Left ventricle myocardium superior (tissue), 1 donor: ENCODE measurements at regions not wholly inside any gene's neighbourhood (a gene's known extent, or its start where the extent isn't known, plus 50 kb on each side); places are given as distances from the start of the nearest gene placed in this dataset.
"Not testable (repeated sequence)": the region's sequence is repeated elsewhere in the genome, so short reads cannot be mapped to it uniquely, and the experiment has no call there.

Source experiments
- ATAC-seq: fragments of 200-7000 bp; cut with Tn5 transposase; one replicate; pipeline ENCODE4 v1.9.1; 2020; ENCODE audit warnings: mild to moderate bottlenecking, moderate library complexity
- DNase-seq: peaks from one replicate; pipeline ENCODE4 v3.0.0-alpha.2; 2020
- intact Hi-C: fragments of 100-400 bp; cut with micrococcal nuclease; formaldehyde crosslinking; loops from one replicate; pipeline ENCODE4 v1.11.0; 2022
- donor health status: DM: no; HTN: yes; CAD: no; lungs with severe emphysema.

GRCh38 chrX:25442499-25442898 is 426.7 kb upstream of the ARX start:
- no peak for ATAC-seq
- intact Hi-C loops: no loop called here

GRCh38 chrX:25433307-25433706 is 417.5 kb upstream of the ARX start:
- DNase-seq (no peak), ATAC-seq (no peak)
- intact Hi-C loops: no loop called here

More at GRCh38 chrX:25442499-25442898, 426.7 kb upstream of the ARX start:
- DNase-seq: no peak

GRCh38 chrX:25432396-25432795 is 416.6 kb upstream of the ARX start:
- ATAC-seq (no peak), DNase-seq (no peak)
- intact Hi-C loops: no loop called here

- ATAC-seq (no peak), DNase-seq (no peak)
- intact Hi-C loops: no loop called here
These were observed 412.2 kb upstream of the ARX start for GRCh38 chrX:25427873-25428555.

- ATAC-seq, DNase-seq, intact Hi-C loops: not testable (repeated sequence)
These were observed 388.4 kb upstream of the ARX start for GRCh38 chrX:25404163-25404562.

- ATAC-seq: no peak
- no peak for DNase-seq
These were observed 373.5 kb upstream of the ARX start for GRCh38 chrX:25389266-25389665.

GRCh38 chrX:25383196-25383595 is 367.4 kb upstream of the ARX start:
- intact Hi-C loops: no loop called here
- DNase-seq (no peak), ATAC-seq (no peak)

More at GRCh38 chrX:25389266-25389665, 373.5 kb upstream of the ARX start:
- intact Hi-C loops: no loop called here

- ATAC-seq: no peak
- no peak for DNase-seq
- intact Hi-C loops: no loop called here
These were observed 340.7 kb upstream of the ARX start for GRCh38 chrX:25356456-25356855.

GRCh38 chrX:25344161-25344936 is 328.6 kb upstream of the ARX start:
- DNase-seq: no peak
- ATAC-seq: no peak
- intact Hi-C loops: no loop called here

DNA sequence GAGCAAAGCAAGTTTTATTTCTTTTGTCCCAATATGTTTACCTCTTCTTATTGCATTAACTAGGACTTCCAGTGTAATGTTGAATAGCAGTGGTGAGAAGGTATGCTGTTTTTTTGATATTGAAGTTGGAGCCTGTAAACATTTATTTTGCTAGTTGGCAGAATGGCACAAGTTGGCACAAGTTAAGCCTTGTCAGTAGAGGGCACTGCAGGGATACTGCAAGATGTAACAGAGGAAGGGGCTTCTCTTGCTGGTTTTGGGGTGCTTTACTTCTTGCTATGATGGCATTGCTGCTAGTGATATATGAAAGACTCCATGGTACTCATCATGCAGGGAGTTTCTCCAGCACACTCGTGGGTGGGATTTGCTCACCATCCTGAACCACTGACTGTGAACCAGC is 327.3 kb upstream of the ARX start:
- DNase-seq (no peak), ATAC-seq (no peak)
- intact Hi-C loops: no loop called here

DNA sequence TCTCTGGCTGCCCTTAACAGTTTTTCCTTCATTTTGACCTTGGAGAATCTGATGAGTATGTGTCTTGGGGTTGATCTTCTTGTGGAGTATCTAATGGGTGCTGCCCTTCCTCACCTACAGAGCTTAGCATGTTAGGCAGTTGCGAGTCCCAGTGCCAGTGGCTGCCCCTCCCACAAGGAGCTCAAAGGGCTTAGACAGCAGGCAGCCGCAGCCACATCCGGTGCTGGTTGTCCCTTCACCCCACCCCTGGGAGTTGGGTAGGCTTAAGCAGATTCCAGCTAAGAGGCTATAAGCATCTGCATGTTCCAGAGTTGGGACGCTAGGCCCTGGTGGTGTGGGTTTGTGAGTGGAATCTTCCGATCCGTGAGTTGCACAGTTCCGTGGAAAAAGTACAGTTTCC is 322.1 kb upstream of the ARX start:
- DNase-seq (no peak), ATAC-seq (no peak)
- intact Hi-C loops: no loop called here

DNA sequence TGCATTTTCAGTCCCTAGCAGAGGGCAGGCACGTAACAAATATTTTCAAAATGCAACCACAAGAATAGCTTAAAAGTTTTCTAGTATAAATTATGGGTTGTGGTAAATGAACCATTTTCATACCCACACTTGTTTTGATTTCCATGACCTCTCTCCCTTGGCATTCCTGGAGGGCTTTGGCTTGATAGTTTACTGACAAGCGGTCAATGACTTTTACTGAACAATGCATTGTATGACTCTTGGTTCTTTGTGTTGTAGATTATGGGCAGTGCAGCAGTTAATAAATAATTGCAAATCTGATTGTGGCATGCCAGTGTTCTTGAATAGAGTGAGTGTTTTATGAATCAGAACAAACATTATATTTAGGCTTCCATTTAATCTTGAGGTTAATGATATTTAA is 285.2 kb upstream of the ARX start:
- DNase-seq (no peak), ATAC-seq (no peak)
- intact Hi-C loops: no loop called here

- DNase-seq (no peak), ATAC-seq (no peak)
- intact Hi-C loops: no loop called here
These were observed 281.1 kb upstream of the ARX start for GRCh38 chrX:25296850-25297249.

DNA sequence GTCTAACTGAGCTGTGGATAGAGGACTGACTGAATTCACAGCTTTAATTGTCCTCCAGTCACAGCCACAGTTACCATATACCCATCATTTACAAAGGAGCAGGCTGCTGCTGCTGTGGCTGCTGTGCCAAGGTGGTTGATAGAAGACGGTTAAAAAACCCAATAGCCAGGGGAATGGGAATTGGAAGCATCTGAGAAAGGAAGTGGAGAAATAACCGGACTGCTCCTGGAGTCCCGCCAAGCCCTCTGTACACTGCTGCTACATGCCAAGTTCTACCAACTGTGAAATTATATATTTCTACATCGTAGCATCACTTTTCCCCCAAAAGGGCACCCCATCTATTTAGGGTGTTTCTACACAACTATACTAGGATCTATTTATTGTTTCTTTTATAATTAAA is 279.7 kb upstream of the ARX start:
- no peak for DNase-seq
- intact Hi-C loops: no loop called here
- no peak for ATAC-seq

GRCh38 chrX:25290132-25290531 is 274.4 kb upstream of the ARX start:
- no peak for ATAC-seq
- intact Hi-C loops: no loop called here
- no peak for DNase-seq

GRCh38 chrX:25288676-25289075 is 272.9 kb upstream of the ARX start:
- ATAC-seq (no peak), DNase-seq (no peak)
- intact Hi-C loops: no loop called here

GRCh38 chrX:25287521-25287920 is 271.8 kb upstream of the ARX start:
- ATAC-seq: no peak
- intact Hi-C loops: no loop called here
- DNase-seq: no peak

GRCh38 chrX:25285598-25285997 is 269.8 kb upstream of the ARX start:
- intact Hi-C loops: no loop called here
- DNase-seq: no peak
- no peak for ATAC-seq

GRCh38 chrX:25279510-25279909 is 263.7 kb upstream of the ARX start:
- intact Hi-C loops: no loop called here
- ATAC-seq: no peak

GRCh38 chrX:25278341-25278740 is 262.6 kb upstream of the ARX start:
- ATAC-seq (no peak), DNase-seq (no peak)
- intact Hi-C loops: no loop called here

More at GRCh38 chrX:25279510-25279909, 263.7 kb upstream of the ARX start:
- no peak for DNase-seq

- DNase-seq (no peak), ATAC-seq (no peak)
- intact Hi-C loops: no loop called here
These were observed 261.8 kb upstream of the ARX start for GRCh38 chrX:25277574-25277973.
